ENCODE measurements at regions not wholly inside any gene's neighbourhood (a gene's known extent, or its start where the extent isn't known, plus 50 kb on each side); places are given as distances from the start of the nearest gene placed in this dataset.
A peak's percentile ranks its signal among the peaks of the same experiment; 100 is the strongest.

- Histone ChIP-seq H3K23me2 (ENCODE audit: low read depth, low read length) (no peaks in the 10 kb centered on the region), H3K4me1 (replicated peaks in 1 of 4; ENCODE audit: control insufficient read depth in 3 of 4, insufficient read depth in 4 of 4, low read length in 3 of 4) (no peaks in the 10 kb centered on the region), H2AFZ (ENCODE audit: low read length) (peak overlapping the region; percentile 87; the same call in 1 of the 2 replicates), H2BK12ac (ENCODE audit: low read depth, low read length) (no peak overlapping the region), H3K9ac (replicated peaks in 1 of 4; ENCODE audit: extremely low read depth in 1 of 4, low read depth in 3 of 4, low read length in 3 of 4) (no peak overlapping the region), H4K5ac (ENCODE audit: insufficient read length, low read depth, low read length) (no peak overlapping the region), H3K18ac (ENCODE audit: extremely low read depth, low read length) (no peak overlapping the region), H3K9me3 (ENCODE audit: insufficient read depth in 2 of 2, low read depth in 1 of 2, low read length in 1 of 2) (no peaks in the 10 kb centered on the region), H2AK5ac (ENCODE audit: low read depth, low read length) (no peak overlapping the region), H3K14ac (ENCODE audit: insufficient read length) (no peak overlapping the region), H3K36me3 (ENCODE audit: control insufficient read depth in 2 of 4, insufficient read depth in 4 of 4, low read length in 3 of 4) (no peaks in the 10 kb centered on the region), H3K4me3 (ENCODE audit: extremely low read depth in 1 of 4, insufficient read depth in 2 of 4, low read depth in 3 of 4, low read length in 4 of 4) (no peak overlapping the region), H2BK15ac (ENCODE audit: low read length) (no peak overlapping the region), H2BK5ac (ENCODE audit: low read depth, low read length) (no peak overlapping the region), H3K4me2 (ENCODE audit: insufficient read depth in 1 of 2, low read depth in 2 of 2, low read length in 2 of 2) (no peak overlapping the region), H4K91ac (replicated peaks; ENCODE audit: insufficient read length, low read length) (no peak overlapping the region), H3K56ac (replicated peaks; ENCODE audit: insufficient read length, low read depth, low read length) (no peak overlapping the region), H3K79me1 (ENCODE audit: low read depth, low read length) (no peaks in the 10 kb centered on the region), H2BK120ac (replicated peaks; ENCODE audit: low read depth, low read length) (no peak overlapping the region), H2BK20ac (ENCODE audit: low read length) (0 out of 2 replicates have a peak overlapping the region, but pooled peaks have one; percentile 8), H4K20me1 (replicated peaks in 1 of 2; ENCODE audit: control insufficient read depth in 1 of 2, insufficient read depth in 2 of 2, low read length in 2 of 2) (no peaks in the 10 kb centered on the region), H3K4ac (replicated peaks; ENCODE audit: insufficient read length, low read depth, low read length) (no peak overlapping the region), H4K8ac (ENCODE audit: extremely low read depth, insufficient read depth, low read length) (no peak overlapping the region), H3K27ac (ENCODE audit: low read depth, low read length) (no peak overlapping the region), H3K79me2 (ENCODE audit: control insufficient read depth in 1 of 2, insufficient read depth in 2 of 2, low read length in 2 of 2) (no peaks in the 10 kb centered on the region), H3K27me3 (replicated peaks in 1 of 4; ENCODE audit: control insufficient read depth in 3 of 4, extremely low read depth in 1 of 4, insufficient read depth in 3 of 4, low read length in 3 of 4) (no peaks in the 10 kb centered on the region), H3K23ac (ENCODE audit: insufficient read length) (no peak overlapping the region)
- CTCF ChIA-PET (ENCODE audit: partially characterized antibody) = no interaction called here
- TF ChIP-seq MAFK (IDR thresholded peaks at IDR 0.05; ENCODE audit: low read depth, low read length) = no peak
- no peak for TF ChIP-seq SRF (IDR thresholded peaks at IDR 0.05; ENCODE audit: low read depth, low read length)
- no peak for TF ChIP-seq BRCA1 (IDR thresholded peaks at IDR 0.05; ENCODE audit: low read depth, low read length)
- TF ChIP-seq POLR2A (IDR thresholded peaks at IDR 0.05; ENCODE audit: control extremely low read depth in 1 of 2, low read depth in 2 of 2, low read length in 2 of 2) = no peak
- FAIRE-seq (no peak), DNase-seq (ENCODE audit: low read depth in 1 of 2, low spot score in 2 of 2) (no peak)
- POLR2A ChIA-PET (ENCODE audit: partially characterized antibody) = no interaction called here
- 94% methylated on average over 2 of the region's 2 CpGs; no CpG with 5 or more reads in 1 of the 2 experiments for WGBS, 2 experiments (ENCODE audit: extremely low coverage in 1 of 2, insufficient coverage in 1 of 2, insufficient read length in 1 of 2, insufficient replicate concordance in 2 of 2, low coverage in 1 of 2, low lambda C conversion rate in 2 of 2, missing lambda C conversion rate in 1 of 2)
Observed at GRCh38 chr3:104879919-104880318, 486.8 kb upstream of the ALCAM start.
